GM12864 (cell line): ENCODE measurements at regions not wholly inside any gene's neighbourhood (a gene's known extent, or its start where the extent isn't known, plus 50 kb on each side); places are given as distances from the start of the nearest gene placed in this dataset.

Experiments
- DNase-seq: peaks from one replicate; pipeline ENCODE4 v3.0.0-alpha.2; 2011; ENCODE audit warnings: low read depth
- H3K4me3 ChIP-seq: 2 replicates; pipeline ENCODE4 v1.5.1; 2011; ENCODE audit warnings: mild to moderate bottlenecking, low read depth, low read length, control low read depth
- CTCF ChIP-seq: IDR thresholded peaks from 2 replicates; pipeline ENCODE4 v1.5.1; 2011; ENCODE audit warnings: low read depth, mild to moderate bottlenecking, moderate library complexity, low read length, control low read depth, inconsistent platforms; ENCODE audit errors: missing control alignments

DNA sequence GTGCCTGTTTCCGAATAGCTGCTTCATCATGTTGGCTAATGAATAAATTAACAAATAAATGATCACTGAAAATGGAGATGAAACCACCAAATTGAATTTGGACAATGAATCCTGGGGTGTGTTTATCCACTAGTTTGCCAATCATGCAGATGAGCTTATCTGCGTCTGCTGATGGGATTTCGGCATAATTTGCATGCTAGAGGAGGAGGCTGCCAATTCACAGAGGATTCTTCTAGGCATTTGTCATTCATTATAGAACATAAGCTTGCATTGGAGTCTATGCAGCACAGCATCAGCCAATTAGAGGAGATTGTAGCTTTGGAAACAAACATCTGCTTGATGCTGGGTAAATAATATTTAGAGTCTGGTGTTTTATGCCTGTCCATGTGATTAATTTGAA lies 123.1 kb downstream of the NPIPB5 start:
- TF ChIP-seq CTCF: no peak
- no peak for DNase-seq
- H3K4me3 ChIP-seq: no peak overlapping the region

DNA sequence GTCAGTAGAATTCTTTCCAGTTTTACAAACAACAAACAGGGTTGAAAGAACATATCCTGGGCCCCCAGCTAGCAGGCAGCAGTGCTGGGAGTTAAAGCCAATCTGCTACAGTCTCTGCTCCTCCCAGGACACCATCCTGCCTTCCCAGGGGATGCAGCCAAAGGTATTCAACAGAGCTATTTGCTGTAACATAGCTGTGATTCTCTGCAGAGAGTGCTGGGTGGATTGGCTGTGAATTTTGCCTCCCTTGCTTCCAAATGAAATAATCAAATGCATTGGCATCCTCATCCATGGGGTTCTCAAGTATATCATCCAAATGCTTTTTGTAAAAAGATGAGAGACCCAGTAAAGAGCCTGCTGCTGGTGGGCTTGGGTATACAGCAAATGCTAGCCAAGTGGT lies 124.3 kb downstream of the NPIPB5 start:
- H3K4me3 ChIP-seq: no peak overlapping the region
- no peak for DNase-seq
- TF ChIP-seq CTCF: no peak

DNA sequence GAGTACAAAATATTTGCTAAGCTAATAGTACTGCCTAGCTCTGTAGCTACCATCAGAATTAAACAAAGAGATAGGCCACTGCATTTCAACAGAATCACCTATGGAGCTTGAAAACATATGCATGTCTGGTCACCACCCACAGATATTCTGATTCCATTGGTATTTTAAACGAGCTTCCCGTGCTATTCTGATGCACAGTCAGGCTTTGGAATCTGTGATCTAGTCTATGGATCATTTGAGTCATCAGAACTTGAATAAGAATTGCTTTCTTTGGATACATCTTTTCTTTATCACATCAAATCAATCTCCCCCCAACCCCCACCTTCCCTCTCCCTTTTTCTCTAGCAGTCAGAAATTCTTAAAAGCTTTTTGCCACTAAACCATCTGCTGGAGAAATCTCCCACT lies 124.7 kb downstream of the NPIPB5 start:
- no peak overlapping the region for H3K4me3 ChIP-seq
- no peak for DNase-seq
- no peak for TF ChIP-seq CTCF

GRCh38 chr16:22635801-22636200 lies 125.1 kb downstream of the NPIPB5 start:
- DNase-seq: no peak
- no peak overlapping the region for H3K4me3 ChIP-seq
- no peak for TF ChIP-seq CTCF

GRCh38 chr16:22638393-22639206 lies 127.9 kb downstream of the NPIPB5 start:
- no peak overlapping the region for H3K4me3 ChIP-seq
- no peak for DNase-seq
- no peak for TF ChIP-seq CTCF

DNA sequence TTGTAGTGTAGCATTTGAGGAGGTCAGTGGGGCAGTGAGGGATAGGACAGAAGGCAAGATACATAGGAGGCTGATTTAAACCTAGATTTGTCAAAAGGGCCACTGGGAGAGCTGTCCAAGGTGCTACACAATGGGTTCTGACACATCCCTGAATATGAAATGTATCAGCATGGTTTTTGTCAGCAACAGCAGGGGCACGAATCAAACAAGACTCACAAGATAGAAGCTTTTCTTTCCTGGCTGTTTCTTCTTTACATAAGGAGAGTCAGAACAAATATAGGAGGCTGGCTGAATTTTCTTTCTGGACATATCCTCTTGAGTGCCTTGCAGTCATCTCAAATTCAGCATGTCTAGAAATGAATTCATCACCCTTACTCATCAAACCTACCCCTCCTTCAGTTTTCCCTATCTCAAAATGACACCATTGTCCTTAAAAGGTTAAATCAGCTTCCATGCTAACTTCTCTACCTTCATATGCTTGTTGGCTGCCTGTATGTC lies 130.5 kb downstream of the NPIPB5 start:
- TF ChIP-seq CTCF: no peak
- no peak overlapping the region for H3K4me3 ChIP-seq
- no peak for DNase-seq
